HCT116 (cell line): ENCODE measurements at regions not wholly inside any gene's neighbourhood (a gene's known extent, or its start where the extent isn't known, plus 50 kb on each side); places are given as distances from the start of the nearest gene placed in this dataset.

Experiments
- ATAC-seq: fragments of 200-7000 bp; cut with Tn5 transposase; 2 replicates; pipeline ENCODE4 v1.9.1; 2020; ENCODE audit warnings: mild to moderate bottlenecking, moderate library complexity
- BruUV-seq: library from RNA; stranded (reverse); fragments of 400-500 nt; replicated peaks from 2 replicates; lab custom pipeline; 2021; lab: Mats Ljungman, UMichigan
- CTCF ChIA-PET: fragments of 300-600 bp; sonication (Branson Sonifier 250); formaldehyde crosslinking; loops from one replicate; lab custom pipeline; 2021; ENCODE audit warnings: antibody characterized with exemption; lab: Charles Lee
- POLR2A ChIA-PET: fragments of 300-600, 350-600 bp; sonication (Branson Sonifier 250); formaldehyde crosslinking; loops from one replicate; lab custom pipeline; 2021; ENCODE audit warnings: antibody characterized with exemption; lab: Charles Lee
- RAD21 ChIA-PET, 2 experiments: fragments of 300-600 bp; sonication (Branson Sonifier 250); formaldehyde crosslinking; loops; one replicate each; lab custom pipeline; 2023; ENCODE audit warnings: low total read pairs in 2 of 2; ENCODE audit not compliant: uncharacterized antibody in 2 of 2, unreplicated experiment in 2 of 2, low non-redundant PET in 1 of 2; lab: Charles Lee
- DNase-seq: peaks from one replicate; pipeline ENCODE4 v3.0.0-alpha.2; 2010; ENCODE audit warnings: low read depth, low spot score
- H2AFZ ChIP-seq: fragments of 200-600 bp; shearing (Covaris generic), sonication (generic); 2 replicates; pipeline ENCODE4 v1.6.1; 2017; ENCODE audit warnings: low read depth, mixed run types, mixed read lengths, antibody characterized with exemption, low read length; ENCODE audit not compliant: poor library complexity, severe bottlenecking
- H3K27ac ChIP-seq: 2 replicates; pipeline ENCODE4 v1.5.1; 2012; ENCODE audit warnings: low read depth, low read length
- H3K27me3 ChIP-seq: fragments of 200-600 bp; sonication (generic); 2 replicates; pipeline ENCODE4 v1.6.1; 2016; ENCODE audit warnings: mixed run types, low read length, mixed read lengths; ENCODE audit not compliant: insufficient read depth
- H3K36me3 ChIP-seq, 2 experiments: fragments of 200-500 bp in 1 of 2; fragments of 200-600 bp in 1 of 2; sonication (Bioruptor generic) in 1 of 2; sonication (generic) in 1 of 2; 2 replicates each; pipeline versions ENCODE4 v1.5.1 to v1.6.1; 2014 to 2016; ENCODE audit warnings: low read length in 2 of 2, inconsistent platforms in 1 of 2, mixed read lengths in 1 of 2, mixed run types in 1 of 2; ENCODE audit not compliant: insufficient read depth in 2 of 2, control insufficient read depth in 1 of 2
- H3K4me1 ChIP-seq, 2 experiments: fragments of 200-600 bp in 1 of 2; sonication (generic) in 1 of 2; 2 replicates each; pipeline versions ENCODE4 v1.5.1 to v1.6.1; 2012 to 2017; ENCODE audit warnings: low read length in 2 of 2, inconsistent platforms in 1 of 2, mild to moderate bottlenecking in 1 of 2, mixed read lengths in 1 of 2, mixed run types in 1 of 2, moderate library complexity in 1 of 2; ENCODE audit not compliant: insufficient read depth in 2 of 2, control insufficient read depth in 1 of 2
- H3K4me2 ChIP-seq: fragments of 200-600 bp; sonication (generic); 2 replicates; pipeline ENCODE4 v1.6.1; 2017; ENCODE audit warnings: mixed run types, low read length, mixed read lengths
- H3K4me3 ChIP-seq, 2 experiments: fragments of 200-600 bp in 1 of 2; sonication (generic) in 1 of 2; replicated peaks in 1 of 2; 2 replicates each; pipeline ENCODE4 v1.5.1; 2011 to 2016; ENCODE audit warnings: low read length in 2 of 2, control low read depth in 1 of 2, low read depth in 1 of 2, mild to moderate bottlenecking in 1 of 2, mixed read lengths in 1 of 2, mixed run types in 1 of 2
- H3K79me2 ChIP-seq: fragments of 200-600 bp; sonication (generic); 2 replicates; pipeline ENCODE4 v1.6.1; 2017; ENCODE audit warnings: mild to moderate bottlenecking, mixed run types, low read length, moderate library complexity, mixed read lengths; ENCODE audit not compliant: insufficient read depth
- H3K9ac ChIP-seq: fragments of 200-600 bp; sonication (generic); 2 replicates; pipeline ENCODE4 v1.6.1; 2016; ENCODE audit warnings: low read length, mixed read lengths
- H3K9me2 ChIP-seq: fragments of 200-600 bp; sonication (generic), shearing (Covaris generic); 2 replicates; pipeline ENCODE4 v1.6.1; 2017; ENCODE audit warnings: mixed run types, mild to moderate bottlenecking, moderate library complexity; ENCODE audit not compliant: insufficient read depth
- H3K9me3 ChIP-seq, 2 experiments: fragments of 200-500 bp in 1 of 2; fragments of 200-600 bp in 1 of 2; sonication (Bioruptor generic) in 1 of 2; sonication (generic) in 1 of 2; 2 replicates each; pipeline ENCODE4 v1.6.1; 2014 to 2017; ENCODE audit warnings: low read length in 2 of 2, mixed read lengths in 2 of 2, inconsistent platforms in 1 of 2, low read depth in 1 of 2, mild to moderate bottlenecking in 1 of 2, mixed run types in 1 of 2, moderate library complexity in 1 of 2; ENCODE audit not compliant: control insufficient read depth in 1 of 2, insufficient read depth in 1 of 2
- H4K20me1 ChIP-seq: fragments of 200-600 bp; sonication (generic), shearing (Covaris generic); 2 replicates; pipeline ENCODE4 v1.6.1; 2017; ENCODE audit warnings: mixed run types, mild to moderate bottlenecking, moderate library complexity; ENCODE audit not compliant: insufficient read depth
- CEBPB ChIP-seq: IDR thresholded peaks from 2 replicates; pipeline ENCODE4 v1.6.1; 2012; ENCODE audit warnings: low read depth
- EZH2 ChIP-seq: fragments of 200-600 bp; sonication (generic); IDR thresholded peaks from 2 replicates; pipeline ENCODE4 v1.6.1; 2017; ENCODE audit warnings: antibody characterized with exemption, mixed run types
- FOSL1 ChIP-seq: IDR thresholded peaks from 2 replicates; pipeline ENCODE4 v1.6.1; 2012; ENCODE audit warnings: low read depth
- POLR2A ChIP-seq: IDR thresholded peaks from 2 replicates; pipeline ENCODE4 v1.7.0; 2011; ENCODE audit warnings: borderline replicate concordance; ENCODE audit not compliant: insufficient read depth, insufficient read length; ENCODE audit errors: extremely low read depth
- REST ChIP-seq: IDR thresholded peaks from 2 replicates; pipeline ENCODE4 v1.6.1; 2012; ENCODE audit warnings: low read depth
- SIN3A ChIP-seq: IDR thresholded peaks from 2 replicates; pipeline ENCODE4 v1.6.1; 2012; ENCODE audit warnings: low read depth
- ZFX ChIP-seq: fragments of 450-650 bp; IDR thresholded peaks from 2 replicates; pipeline ENCODE4 v1.6.1; 2017
- intact Hi-C: fragments of 100-400 bp; cut with micrococcal nuclease; formaldehyde crosslinking; loops from 2 replicates; pipeline ENCODE4 v1.10.0; 2022
- TF ChIP-seq, protein P1 (sequence below): IDR thresholded peaks from 2 replicates; pipeline ENCODE4 v1.6.1; 2012

- TF ChIP-seq FOSL1 (no peak), SIN3A (no peak), EZH2 (no peak), POLR2A (no peak), CEBPB (no peak), REST (no peak), ZFX (no peak)
- TF ChIP-seq, protein P1, sequence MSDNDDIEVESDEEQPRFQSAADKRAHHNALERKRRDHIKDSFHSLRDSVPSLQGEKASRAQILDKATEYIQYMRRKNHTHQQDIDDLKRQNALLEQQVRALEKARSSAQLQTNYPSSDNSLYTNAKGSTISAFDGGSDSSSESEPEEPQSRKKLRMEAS = no peak
- TF ChIP-seq, all 23 proteins: peak for 0
Observed at GRCh38 chr4:129748991-129749390, 653.0 kb downstream of the C4orf33 start.

More at GRCh38 chr4:129748991-129749390, 653.0 kb downstream of the C4orf33 start:
- ATAC-seq (no peak), DNase-seq (no peak)
- CTCF ChIA-PET = interaction anchor here (1.2 kb wide), 1 partner anchor 386 kb away, joined by 4 read pairs; no protein-coding TSS in a partner anchor
- no peaks in the 10 kb centered on the region for H3K4me1 ChIP-seq
- H3K9me2 ChIP-seq = no peaks in the 10 kb centered on the region
- intact Hi-C loops = loop anchor here (10.0 kb wide), 1 partner anchor 384 kb away; no protein-coding TSS in a partner anchor
- no peaks in the 10 kb centered on the region for H3K9me3 ChIP-seq
- no peak overlapping the region for H3K27ac ChIP-seq
- H4K20me1 ChIP-seq = no peaks in the 10 kb centered on the region; the same call in 1 of the 2 replicates
- H3K79me2 ChIP-seq = no peaks in the 10 kb centered on the region
- POLR2A ChIA-PET = no interaction called here
- no peak overlapping the region for H3K9ac ChIP-seq
- H3K36me3 ChIP-seq = no peaks in the 10 kb centered on the region
- no peak overlapping the region for H3K4me3 ChIP-seq
- no peaks in the 10 kb centered on the region for H3K27me3 ChIP-seq
- no TSS peak for BruUV-seq
- RAD21 ChIA-PET = no interaction called here
- no peak overlapping the region for H2AFZ ChIP-seq
- H3K4me2 ChIP-seq = no peak overlapping the region
